NCI-H2196 (cell line): ENCODE measurements at regions not wholly inside any gene's neighbourhood (a gene's known extent, or its start where the extent isn't known, plus 50 kb on each side); places are given as distances from the start of the nearest gene placed in this dataset.

Experiments used
- DNase-seq: peaks from one replicate; lab custom pipeline; 2025; ENCODE audit not compliant: unreplicated experiment; lab: John Stamatoyannopoulos, UW

GRCh38 chr13:22112956-22113745, 442.3 kb downstream of the FGF9 start:
- no peak for DNase-seq

GRCh38 chr13:22114630-22115311, 443.9 kb downstream of the FGF9 start:
- DNase-seq: no peak

- no peak for DNase-seq
Measured at GRCh38 chr13:22118158-22118557, 447.3 kb downstream of the FGF9 start.

GRCh38 chr13:22120646-22121045, 449.8 kb downstream of the FGF9 start:
- DNase-seq: no peak

GRCh38 chr13:22121146-22121739, 450.4 kb downstream of the FGF9 start:
- no peak for DNase-seq

- DNase-seq: no peak
Measured at GRCh38 chr13:22126433-22127021, 455.7 kb downstream of the FGF9 start.

GRCh38 chr13:22127277-22128164, 456.6 kb downstream of the FGF9 start:
- no peak for DNase-seq

- DNase-seq: no peak
Measured at GRCh38 chr13:22128441-22129408, 457.9 kb downstream of the FGF9 start.

GRCh38 chr13:22130254-22130653, 459.4 kb downstream of the FGF9 start:
- DNase-seq: no peak

GRCh38 chr13:22134261-22134660, 463.4 kb downstream of the FGF9 start:
- DNase-seq: no peak

- no peak for DNase-seq
Measured at GRCh38 chr13:22135446-22135845, 464.6 kb downstream of the FGF9 start.

GRCh38 chr13:22137361-22138050, 466.6 kb downstream of the FGF9 start:
- DNase-seq: no peak

- no peak for DNase-seq
Measured at GRCh38 chr13:22138947-22139346, 468.1 kb downstream of the FGF9 start.

- no peak for DNase-seq
Measured at GRCh38 chr13:22141716-22142115, 470.8 kb downstream of the FGF9 start.

GRCh38 chr13:22143671-22144070, 472.8 kb downstream of the FGF9 start:
- no peak for DNase-seq

- no peak for DNase-seq
Measured at GRCh38 chr13:22144806-22145205, 473.9 kb downstream of the FGF9 start.

GRCh38 chr13:22148187-22148586, 477.3 kb downstream of the FGF9 start:
- no peak for DNase-seq

GRCh38 chr13:22152751-22153150, 481.9 kb downstream of the FGF9 start:
- no peak for DNase-seq

GRCh38 chr13:22154041-22154440, 483.2 kb downstream of the FGF9 start:
- DNase-seq: no peak
